ENCODE measurements at regions not wholly inside any gene's neighbourhood (a gene's known extent, or its start where the extent isn't known, plus 50 kb on each side); places are given as distances from the start of the nearest gene placed in this dataset.

GRCh38 chr4:36773467-36773866 lies 471.1 kb upstream of the NWD2 start:
- no peaks in the 10 kb centered on the region for H3F3A ChIP-seq (ENCODE audit: insufficient read depth, low read depth)
- H4K20me1 ChIP-seq (ENCODE audit: insufficient read depth), result no peaks in the 10 kb centered on the region
- H3K27ac ChIP-seq, result no peak overlapping the region
- H3K4me1 ChIP-seq (replicated peaks; ENCODE audit: insufficient read depth), result no peaks in the 10 kb centered on the region
- TF ChIP-seq, protein P1, sequence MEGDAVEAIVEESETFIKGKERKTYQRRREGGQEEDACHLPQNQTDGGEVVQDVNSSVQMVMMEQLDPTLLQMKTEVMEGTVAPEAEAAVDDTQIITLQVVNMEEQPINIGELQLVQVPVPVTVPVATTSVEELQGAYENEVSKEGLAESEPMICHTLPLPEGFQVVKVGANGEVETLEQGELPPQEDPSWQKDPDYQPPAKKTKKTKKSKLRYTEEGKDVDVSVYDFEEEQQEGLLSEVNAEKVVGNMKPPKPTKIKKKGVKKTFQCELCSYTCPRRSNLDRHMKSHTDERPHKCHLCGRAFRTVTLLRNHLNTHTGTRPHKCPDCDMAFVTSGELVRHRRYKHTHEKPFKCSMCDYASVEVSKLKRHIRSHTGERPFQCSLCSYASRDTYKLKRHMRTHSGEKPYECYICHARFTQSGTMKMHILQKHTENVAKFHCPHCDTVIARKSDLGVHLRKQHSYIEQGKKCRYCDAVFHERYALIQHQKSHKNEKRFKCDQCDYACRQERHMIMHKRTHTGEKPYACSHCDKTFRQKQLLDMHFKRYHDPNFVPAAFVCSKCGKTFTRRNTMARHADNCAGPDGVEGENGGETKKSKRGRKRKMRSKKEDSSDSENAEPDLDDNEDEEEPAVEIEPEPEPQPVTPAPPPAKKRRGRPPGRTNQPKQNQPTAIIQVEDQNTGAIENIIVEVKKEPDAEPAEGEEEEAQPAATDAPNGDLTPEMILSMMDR (conservative IDR thresholded peaks at IDR 0.05), result no peak
- TF ChIP-seq EZH2 (IDR thresholded peaks at IDR 0.05; ENCODE audit: low read depth), result no peak
- DNase-seq, result no peak
- H3K4me3 ChIP-seq, result no peak overlapping the region
- BruUV-seq (replicated peaks), result no TSS peak
- POLR2A ChIA-PET (ENCODE audit: unreplicated experiment), result no interaction called here
- no peaks in the 10 kb centered on the region for H3K27me3 ChIP-seq (ENCODE audit: insufficient read depth, low read depth)
- CTCF ChIA-PET, result no interaction called here
- no peaks in the 10 kb centered on the region for H3K79me2 ChIP-seq (ENCODE audit: low read depth)
- no peaks in the 10 kb centered on the region for H3K9me3 ChIP-seq (ENCODE audit: insufficient read depth, low read depth)
- no peaks in the 10 kb centered on the region for H3K9me2 ChIP-seq (ENCODE audit: insufficient read depth)
- intact Hi-C loops (cut with micrococcal nuclease; ENCODE audit: unreplicated experiment), result no loop called here
- no peak overlapping the region for H3K4me2 ChIP-seq
- H3K36me3 ChIP-seq (ENCODE audit: low read depth), result no peaks in the 10 kb centered on the region
- H2AFZ ChIP-seq, result no peak overlapping the region

- no peaks in the 10 kb centered on the region for H4K20me1 ChIP-seq (ENCODE audit: insufficient read depth)
- H3K36me3 ChIP-seq (ENCODE audit: low read depth), result no peaks in the 10 kb centered on the region
- POLR2A ChIA-PET (ENCODE audit: unreplicated experiment), result no interaction called here
- intact Hi-C loops (cut with micrococcal nuclease; ENCODE audit: unreplicated experiment), result no loop called here
- H3K4me2 ChIP-seq, result no peak overlapping the region
- no peak overlapping the region for H3K4me3 ChIP-seq
- no peaks in the 10 kb centered on the region for H3K27me3 ChIP-seq (ENCODE audit: insufficient read depth, low read depth)
- CTCF ChIA-PET, result no interaction called here
- H3K79me2 ChIP-seq (ENCODE audit: low read depth), result no peaks in the 10 kb centered on the region
- H2AFZ ChIP-seq, result no peak overlapping the region
- H3K9me2 ChIP-seq (ENCODE audit: insufficient read depth), result no peaks in the 10 kb centered on the region; the same call in 1 of the 2 replicates
- no peak overlapping the region for H3K27ac ChIP-seq
- no TSS peak for BruUV-seq (replicated peaks)
- no peak for DNase-seq
- H3F3A ChIP-seq (ENCODE audit: insufficient read depth, low read depth), result no peaks in the 10 kb centered on the region
- no peak for TF ChIP-seq EZH2 (IDR thresholded peaks at IDR 0.05; ENCODE audit: low read depth)
- TF ChIP-seq, protein P1 (conservative IDR thresholded peaks at IDR 0.05), result no peak
- no peaks in the 10 kb centered on the region for H3K4me1 ChIP-seq (replicated peaks; ENCODE audit: insufficient read depth)
- no peaks in the 10 kb centered on the region for H3K9me3 ChIP-seq (ENCODE audit: insufficient read depth, low read depth)
Observed at GRCh38 chr4:36775544-36775943, 469.0 kb upstream of the NWD2 start.

DNA sequence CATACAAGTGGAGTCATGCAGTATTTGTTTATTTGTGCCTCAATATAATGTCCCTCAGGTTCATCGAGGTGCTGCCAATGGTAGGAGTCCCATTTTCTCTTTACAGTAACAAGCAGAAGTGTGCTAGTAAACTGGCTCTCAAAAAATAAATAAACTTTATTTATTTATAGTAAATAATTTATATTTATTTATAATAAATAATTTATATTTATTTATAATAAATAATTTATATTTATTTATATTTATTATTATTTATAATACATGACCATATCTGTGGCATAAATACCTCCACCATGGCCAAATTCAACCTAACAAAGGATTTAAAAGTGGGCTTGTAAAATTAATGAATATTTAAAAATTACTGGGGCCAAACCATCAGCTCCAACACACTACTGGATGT lies 464.9 kb upstream of the NWD2 start:
- TF ChIP-seq, protein P1 (conservative IDR thresholded peaks at IDR 0.05), result no peak
- no peak for TF ChIP-seq EZH2 (IDR thresholded peaks at IDR 0.05; ENCODE audit: low read depth)
- Histone ChIP-seq H3K36me3 (ENCODE audit: low read depth) (no peaks in the 10 kb centered on the region), H3F3A (ENCODE audit: insufficient read depth, low read depth) (no peaks in the 10 kb centered on the region), H3K27ac (no peak overlapping the region), H3K9me3 (ENCODE audit: insufficient read depth, low read depth) (no peaks in the 10 kb centered on the region), H3K4me1 (replicated peaks; ENCODE audit: insufficient read depth) (no peaks in the 10 kb centered on the region), H3K4me3 (no peak overlapping the region), H3K27me3 (ENCODE audit: insufficient read depth, low read depth) (no peaks in the 10 kb centered on the region), H3K4me2 (no peak overlapping the region), H3K79me2 (ENCODE audit: low read depth) (no peaks in the 10 kb centered on the region), H2AFZ (no peak overlapping the region), H3K9me2 (ENCODE audit: insufficient read depth) (no peaks in the 10 kb centered on the region; the same call in 1 of the 2 replicates), H4K20me1 (ENCODE audit: insufficient read depth) (no peaks in the 10 kb centered on the region)
- intact Hi-C loops (cut with micrococcal nuclease; ENCODE audit: unreplicated experiment), result no loop called here
- POLR2A ChIA-PET (ENCODE audit: unreplicated experiment), result no interaction called here
- CTCF ChIA-PET, result no interaction called here
- DNase-seq, result no peak
- BruUV-seq (replicated peaks), result no TSS peak

Data from PC-9 (cell line).